T-cell (primary cell): ENCODE measurements at regions not wholly inside any gene's neighbourhood (a gene's known extent, or its start where the extent isn't known, plus 50 kb on each side); places are given as distances from the start of the nearest gene placed in this dataset.

Source experiments
- ATAC-seq, 4 experiments: fragments of 200-7000 bp in 3 of 4; fragments of 150-1000 bp in 1 of 4; cut with Tn5 transposase; replicated peaks in 1 of 4; 1 replicate in 3 of 4; 2 replicates in 1 of 4; pipeline ENCODE4 v1.10.0; 2021; ENCODE audit warnings: moderate library complexity in 3 of 4, mild to moderate bottlenecking in 2 of 4, moderate number of reproducible peaks in 1 of 4
- CTCF ChIA-PET, 2 donors: fragments of 300-600 bp; sonication (Branson Sonifier 250); formaldehyde crosslinking; loops; one replicate each; lab custom pipeline; 2022; ENCODE audit warnings: antibody characterized with exemption in 2 of 2; lab: Charles Lee
- POLR2A ChIA-PET, 2 donors: fragments of 300-600 bp; sonication (Branson Sonifier 250); formaldehyde crosslinking; loops; one replicate each; lab custom pipeline; 2022; ENCODE audit warnings: antibody characterized with exemption in 2 of 2; lab: Charles Lee
- DNase-seq, 35 experiments: peaks; one replicate each; pipeline versions ENCODE4 v3.0.0 to v3.0.0-alpha.2; 2013 to 2023
- H3K27ac ChIP-seq: one replicate; pipeline ENCODE4 v1.5.1; 2013; ENCODE audit warnings: low read length
- H3K27me3 ChIP-seq, 2 experiments: replicated peaks in 1 of 2; 1 replicate in 1 of 2; 2 replicates in 1 of 2; pipeline versions ENCODE4 v1.6.1 to v1.7.0; 2013; ENCODE audit warnings: low read length in 1 of 2, mixed read lengths in 1 of 2; ENCODE audit not compliant: control insufficient read depth in 2 of 2, insufficient read depth in 2 of 2; ENCODE audit errors: extremely low read depth in 1 of 2
- H3K36me3 ChIP-seq, 2 donors: 1 replicate in 1 of 2; 2 replicates in 1 of 2; pipeline versions ENCODE4 v1.6.1 to v1.7.0; 2013; ENCODE audit warnings: low read length in 1 of 2; ENCODE audit not compliant: control insufficient read depth in 2 of 2, insufficient read depth in 1 of 2; ENCODE audit errors: extremely low read depth in 1 of 2
- H3K4me1 ChIP-seq, 2 experiments: 1 replicate in 1 of 2; 2 replicates in 1 of 2; pipeline versions ENCODE4 v1.6.1 to v1.7.0; 2013; ENCODE audit warnings: low read length in 2 of 2, mixed read lengths in 1 of 2; ENCODE audit not compliant: insufficient read depth in 2 of 2, control insufficient read depth in 1 of 2; ENCODE audit errors: extremely low read depth in 1 of 2
- H3K4me3 ChIP-seq, 2 donors: 1 replicate in 1 of 2; 2 replicates in 1 of 2; pipeline versions ENCODE4 v1.5.1 to v1.7.0; 2013; ENCODE audit warnings: mild to moderate bottlenecking in 2 of 2, low read length in 1 of 2, moderate library complexity in 1 of 2; ENCODE audit not compliant: control insufficient read depth in 1 of 2; ENCODE audit errors: extremely low read depth in 1 of 2
- H3K9me3 ChIP-seq: 2 replicates; pipeline ENCODE4 v1.7.0; 2013
- H3K27ac Mint-ChIP-seq, 2 donors: one replicate each; pipeline ENCODE4 v1.8.0; 2020 to 2021; ENCODE audit warnings: mild to moderate bottlenecking in 2 of 2, mixed read lengths in 2 of 2
- H3K27me3 Mint-ChIP-seq, 2 donors: one replicate each; pipeline ENCODE4 v1.8.0; 2021 to 2022; ENCODE audit warnings: mixed read lengths in 2 of 2
- H3K36me3 Mint-ChIP-seq: one replicate; pipeline ENCODE4 v1.8.0; 2021; ENCODE audit warnings: mixed read lengths
- H3K4me1 Mint-ChIP-seq, 3 donors: one replicate each; pipeline ENCODE4 v1.8.0; 2020 to 2022; ENCODE audit warnings: mixed read lengths in 3 of 3, mild to moderate bottlenecking in 1 of 3
- H3K4me3 Mint-ChIP-seq, 3 donors: one replicate each; pipeline ENCODE4 v1.8.0; 2020 to 2022; ENCODE audit warnings: mild to moderate bottlenecking in 3 of 3, mixed read lengths in 3 of 3, moderate library complexity in 3 of 3
- H3K9me3 Mint-ChIP-seq, 3 donors: one replicate each; pipeline ENCODE4 v1.8.0; 2020 to 2022; ENCODE audit warnings: mixed read lengths in 3 of 3
- WGBS: methylation state at CpG from one replicate; pipeline ENCODE4 v1.1.5; 2013; ENCODE audit warnings: missing lambda C conversion rate; ENCODE audit not compliant: insufficient coverage; 5-methylcytosine and 5-hydroxymethylcytosine counted together

DNA sequence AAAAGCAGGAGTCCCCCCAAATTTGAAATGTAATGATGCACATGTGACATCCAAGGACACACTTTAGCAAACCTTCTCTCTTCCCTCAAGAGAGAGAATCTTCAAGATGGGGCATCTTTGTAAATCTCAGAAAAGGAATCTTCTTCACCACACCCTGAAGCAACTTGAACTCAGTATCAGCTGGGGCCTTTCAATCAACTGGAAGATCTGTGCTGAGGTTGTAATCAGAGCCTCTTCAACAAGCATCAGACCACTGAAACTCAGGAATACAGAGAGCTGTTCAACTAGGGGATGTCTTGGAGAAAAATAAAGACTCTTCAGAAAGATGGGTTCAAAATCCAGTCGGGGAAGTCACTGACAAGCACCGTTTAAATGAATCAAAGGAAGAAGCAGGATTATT, 92.5 kb upstream of the CAMK1G start:
- CTCF ChIA-PET: no interaction called here
- H3K4me1 Mint-ChIP-seq: peaks cover 0 to 2% (median 0%) of the 10 kb centered on the region in 3 donors
- Histone ChIP-seq H3K4me3 (no peak overlapping the region), H3K27ac (no peak overlapping the region), H3K4me1 (no peaks in the 10 kb centered on the region), H3K9me3 (no peaks in the 10 kb centered on the region), H3K27me3 (peaks cover 0 to 2% of the 10 kb centered on the region in 2 experiments), H3K36me3 (no peaks in the 10 kb centered on the region)
- no CpG with 5 or more reads among the region's 2 CpGs for WGBS
- no peaks in the 10 kb centered on the region for H3K36me3 Mint-ChIP-seq
- peaks cover 4 to 9% of the 10 kb centered on the region in 2 donors for H3K27me3 Mint-ChIP-seq
- H3K27ac Mint-ChIP-seq: no peak overlapping the region
- ATAC-seq (no peak), DNase-seq (no peak)
- POLR2A ChIA-PET: no interaction called here
- H3K9me3 Mint-ChIP-seq: peaks cover 0 to 10% (median 3%) of the 10 kb centered on the region in 3 donors
- no peak overlapping the region for H3K4me3 Mint-ChIP-seq

GRCh38 chr1:209491496-209491895, 92.0 kb upstream of the CAMK1G start:
- H3K4me1 ChIP-seq: no peaks in the 10 kb centered on the region
- Mint-ChIP-seq H3K4me3 (no peak overlapping the region), H3K27ac (no peak overlapping the region), H3K9me3 (peaks cover 0 to 12% (median 4%) of the 10 kb centered on the region in 3 donors), H3K27me3 (peaks cover 4 to 9% of the 10 kb centered on the region in 2 donors), H3K36me3 (no peaks in the 10 kb centered on the region), H3K4me1 (peaks cover 0 to 2% (median 0%) of the 10 kb centered on the region in 3 donors)
- no peak overlapping the region for H3K27ac ChIP-seq
- no CpG with 5 or more reads among the region's 1 CpG for WGBS
- H3K27me3 ChIP-seq: peaks cover 0 to 2% of the 10 kb centered on the region in 2 experiments
- ChIA-PET POLR2A (no interaction called here), CTCF (no interaction called here)
- no peaks in the 10 kb centered on the region for H3K9me3 ChIP-seq
- H3K4me3 ChIP-seq: no peak overlapping the region
- DNase-seq (no peak), ATAC-seq (no peak)
- H3K36me3 ChIP-seq: no peaks in the 10 kb centered on the region

GRCh38 chr1:209491897-209492296, 91.6 kb upstream of the CAMK1G start:
- H3K27ac Mint-ChIP-seq: no peak overlapping the region
- no peak overlapping the region for H3K4me3 Mint-ChIP-seq
- 39% methylated on average over 2 of the region's 4 CpGs for WGBS
- H3K27me3 Mint-ChIP-seq: peaks cover 4 to 9% of the 10 kb centered on the region in 2 donors
- Histone ChIP-seq H3K4me1 (no peaks in the 10 kb centered on the region), H3K27me3 (peaks cover 0 to 2% of the 10 kb centered on the region in 2 experiments), H3K27ac (no peak overlapping the region), H3K4me3 (no peak overlapping the region), H3K9me3 (no peaks in the 10 kb centered on the region), H3K36me3 (no peaks in the 10 kb centered on the region)
- DNase-seq: no peak
- CTCF ChIA-PET: no interaction called here
- H3K36me3 Mint-ChIP-seq: no peaks in the 10 kb centered on the region
- H3K4me1 Mint-ChIP-seq: peaks cover 0 to 2% (median 0%) of the 10 kb centered on the region in 3 donors
- POLR2A ChIA-PET: no interaction called here
- ATAC-seq: no peak
- H3K9me3 Mint-ChIP-seq: peaks cover 3 to 16% (median 8%) of the 10 kb centered on the region in 3 donors

DNA sequence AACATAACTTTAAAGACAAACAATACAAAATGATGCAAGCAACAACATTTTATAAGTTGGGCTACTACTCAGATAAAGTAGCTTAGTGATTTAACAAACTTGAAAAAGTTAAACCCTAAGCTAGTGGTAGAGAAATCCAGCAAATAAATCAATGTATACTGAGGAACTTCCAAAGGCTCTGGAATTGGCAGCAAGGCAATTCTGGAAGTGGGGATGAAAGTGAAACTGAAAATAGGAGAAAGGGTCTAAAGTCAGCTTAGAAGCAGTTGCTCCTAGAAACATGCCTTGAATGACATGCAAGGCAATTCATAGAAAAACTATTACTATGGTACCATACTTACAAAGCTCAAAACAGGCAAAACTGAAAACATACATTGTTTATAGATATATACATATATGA, 90.0 kb upstream of the CAMK1G start:
- ATAC-seq (no peak), DNase-seq (no peak)
- Histone ChIP-seq H3K27ac (no peak overlapping the region), H3K4me3 (no peak overlapping the region), H3K27me3 (peaks cover 2% of the 10 kb centered on the region in 2 experiments), H3K9me3 (no peaks in the 10 kb centered on the region), H3K36me3 (no peaks in the 10 kb centered on the region), H3K4me1 (no peaks in the 10 kb centered on the region)
- Mint-ChIP-seq H3K36me3 (no peaks in the 10 kb centered on the region), H3K4me3 (no peak overlapping the region), H3K27ac (no peak overlapping the region), H3K4me1 (peaks cover 0 to 2% (median 0%) of the 10 kb centered on the region in 3 donors), H3K27me3 (peaks cover 3 to 9% of the 10 kb centered on the region in 2 donors), H3K9me3 (peaks cover 4 to 27% (median 9%) of the 10 kb centered on the region in 3 donors)
- CTCF ChIA-PET: no interaction called here
- POLR2A ChIA-PET: no interaction called here

DNA sequence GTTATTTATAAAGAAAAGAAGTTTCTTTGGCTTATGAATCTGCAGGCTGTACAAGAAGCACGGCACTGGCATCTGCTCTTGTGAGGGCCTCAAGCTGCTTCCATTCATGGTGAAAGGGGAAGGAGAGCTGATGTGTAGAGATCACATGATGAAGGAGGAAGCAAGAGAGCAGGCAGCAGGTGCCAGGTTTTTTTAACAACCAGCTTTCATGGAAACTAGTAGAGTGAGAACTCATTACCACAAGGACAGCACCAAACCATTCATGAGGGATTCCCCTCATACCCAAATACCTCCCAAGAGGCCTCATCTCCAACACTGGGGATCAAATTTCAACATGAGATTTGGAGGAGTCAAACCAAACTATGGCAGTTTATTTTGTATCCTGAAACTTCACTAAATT, 85.8 kb upstream of the CAMK1G start:
- H3K27me3 Mint-ChIP-seq: peaks cover 0 to 5% of the 10 kb centered on the region in 2 donors
- peaks cover 11 to 48% (median 22%) of the 10 kb centered on the region in 3 donors for H3K9me3 Mint-ChIP-seq
- Histone ChIP-seq H3K27me3 (peaks cover 0 to 12% of the 10 kb centered on the region in 2 experiments), H3K4me1 (no peaks in the 10 kb centered on the region), H3K36me3 (no peaks in the 10 kb centered on the region), H3K27ac (no peak overlapping the region), H3K4me3 (no peak overlapping the region), H3K9me3 (no peaks in the 10 kb centered on the region)
- 92% methylated on average over 1 of the region's 1 CpG for WGBS
- POLR2A ChIA-PET: no interaction called here
- ATAC-seq (no peak), DNase-seq (no peak)
- H3K4me3 Mint-ChIP-seq: no peak overlapping the region
- H3K27ac Mint-ChIP-seq: no peak overlapping the region
- H3K36me3 Mint-ChIP-seq: peaks cover 3% of the 10 kb centered on the region
- CTCF ChIA-PET: no interaction called here
- H3K4me1 Mint-ChIP-seq: peaks cover 0 to 2% (median 0%) of the 10 kb centered on the region in 3 donors

- H3K27me3 ChIP-seq: peaks cover 0 to 13% of the 10 kb centered on the region in 2 experiments
- ATAC-seq (no peak), DNase-seq (no peak)
- no CpG with 5 or more reads among the region's 1 CpG for WGBS
- H3K36me3 Mint-ChIP-seq: peaks cover 3% of the 10 kb centered on the region
- POLR2A ChIA-PET: no interaction called here
- H3K9me3 Mint-ChIP-seq: peaks cover 11 to 38% (median 20%) of the 10 kb centered on the region in 3 donors
- no peaks in the 10 kb centered on the region for H3K36me3 ChIP-seq
- no peaks in the 10 kb centered on the region for H3K9me3 ChIP-seq
- no peak overlapping the region for H3K4me3 ChIP-seq
- H3K27ac Mint-ChIP-seq: no peak overlapping the region
- no peaks in the 10 kb centered on the region for H3K4me1 Mint-ChIP-seq
- H3K4me3 Mint-ChIP-seq: no peak overlapping the region
- no peak overlapping the region for H3K27ac ChIP-seq
- H3K4me1 ChIP-seq: no peaks in the 10 kb centered on the region
- CTCF ChIA-PET: no interaction called here
- H3K27me3 Mint-ChIP-seq: peaks cover 1 to 9% of the 10 kb centered on the region in 2 donors
These were observed 82.5 kb upstream of the CAMK1G start for GRCh38 chr1:209500993-209501392.

GRCh38 chr1:209503196-209503595, 80.3 kb upstream of the CAMK1G start:
- ATAC-seq (no peak), DNase-seq (no peak)
- Histone ChIP-seq H3K9me3 (no peaks in the 10 kb centered on the region), H3K4me3 (no peak overlapping the region), H3K36me3 (no peaks in the 10 kb centered on the region), H3K27me3 (peaks cover 0 to 11% of the 10 kb centered on the region in 2 experiments), H3K27ac (no peak overlapping the region), H3K4me1 (no peaks in the 10 kb centered on the region)
- ChIA-PET POLR2A (no interaction called here), CTCF (no interaction called here)
- H3K4me1 Mint-ChIP-seq: no peaks in the 10 kb centered on the region
- H3K36me3 Mint-ChIP-seq: peaks cover 3% of the 10 kb centered on the region
- no CpG with 5 or more reads among the region's 1 CpG for WGBS
- peaks cover 6 to 21% of the 10 kb centered on the region in 2 donors for H3K27me3 Mint-ChIP-seq
- H3K27ac Mint-ChIP-seq: no peak overlapping the region
- H3K9me3 Mint-ChIP-seq: peaks cover 7 to 22% (median 13%) of the 10 kb centered on the region in 3 donors
- H3K4me3 Mint-ChIP-seq: no peak overlapping the region
